ENCODE measurements at regions not wholly inside any gene's neighbourhood (a gene's known extent, or its start where the extent isn't known, plus 50 kb on each side); places are given as distances from the start of the nearest gene placed in this dataset.

DNA sequence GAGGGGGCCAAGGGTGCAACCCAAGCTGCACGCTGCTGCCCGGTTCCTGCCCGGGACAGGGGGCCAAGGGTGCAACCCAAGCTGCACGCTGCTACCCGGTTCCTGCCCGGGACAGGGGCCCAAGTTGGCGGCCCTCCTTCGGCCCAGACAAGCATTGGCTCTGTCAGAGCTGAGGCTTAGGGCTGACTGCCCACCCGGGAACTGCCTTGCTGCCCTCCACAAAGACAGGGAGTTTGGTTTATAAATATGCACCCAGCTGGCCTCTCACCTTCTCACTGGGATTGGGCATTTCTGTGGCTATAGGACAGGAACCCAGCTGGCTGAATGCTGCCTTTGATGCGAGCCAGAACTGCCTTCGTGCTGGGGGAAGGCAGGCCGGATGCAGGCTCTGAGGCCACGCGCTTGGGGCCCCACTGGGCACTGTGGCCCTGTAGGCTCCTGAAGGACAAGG lies 105.7 kb downstream of the IRX5 start:
- Histone ChIP-seq H3K27ac (ENCODE audit: control insufficient read depth, insufficient read depth, low read length) (no peak overlapping the region), H3K36me3 (ENCODE audit: control insufficient read depth in 2 of 2, extremely low read depth in 1 of 2, insufficient read depth in 2 of 2, low read length in 2 of 2) (no peaks in the 10 kb centered on the region), H3K27me3 (ENCODE audit: control insufficient read depth, extremely low read depth, insufficient read depth, low read length) (no peaks in the 10 kb centered on the region), H2AFZ (ENCODE audit: control insufficient read depth, low read length) (no peak overlapping the region), H3K9ac (ENCODE audit: control insufficient read depth, extremely low read depth, insufficient read depth, low read length) (no peak overlapping the region), H3K4me1 (ENCODE audit: control insufficient read depth, extremely low read depth, insufficient read depth, low read length) (peaks cover 16% of the 10 kb centered on the region), H4K20me1 (ENCODE audit: control insufficient read depth, extremely low read depth, insufficient read depth, low read length) (no peaks in the 10 kb centered on the region), H3K9me1 (ENCODE audit: control insufficient read depth, extremely low read depth, insufficient read depth, low read length) (no peaks in the 10 kb centered on the region), H3K4me3 (ENCODE audit: control insufficient read depth in 2 of 3, extremely low read depth in 1 of 3, insufficient read depth in 2 of 3, low read depth in 1 of 3, low read length in 3 of 3) (no peak overlapping the region), H3K9me3 (ENCODE audit: control insufficient read depth, low read depth, low read length) (no peaks in the 10 kb centered on the region), H3K79me2 (ENCODE audit: control insufficient read depth, insufficient read depth, low read length) (no peaks in the 10 kb centered on the region), H3K4me2 (ENCODE audit: control insufficient read depth, extremely low read depth, insufficient read depth, low read depth, low read length) (no peak overlapping the region)
- no peak for TF ChIP-seq EZH2 (IDR thresholded peaks at IDR 0.05; ENCODE audit: low read length)
- TF ChIP-seq, protein P1, sequence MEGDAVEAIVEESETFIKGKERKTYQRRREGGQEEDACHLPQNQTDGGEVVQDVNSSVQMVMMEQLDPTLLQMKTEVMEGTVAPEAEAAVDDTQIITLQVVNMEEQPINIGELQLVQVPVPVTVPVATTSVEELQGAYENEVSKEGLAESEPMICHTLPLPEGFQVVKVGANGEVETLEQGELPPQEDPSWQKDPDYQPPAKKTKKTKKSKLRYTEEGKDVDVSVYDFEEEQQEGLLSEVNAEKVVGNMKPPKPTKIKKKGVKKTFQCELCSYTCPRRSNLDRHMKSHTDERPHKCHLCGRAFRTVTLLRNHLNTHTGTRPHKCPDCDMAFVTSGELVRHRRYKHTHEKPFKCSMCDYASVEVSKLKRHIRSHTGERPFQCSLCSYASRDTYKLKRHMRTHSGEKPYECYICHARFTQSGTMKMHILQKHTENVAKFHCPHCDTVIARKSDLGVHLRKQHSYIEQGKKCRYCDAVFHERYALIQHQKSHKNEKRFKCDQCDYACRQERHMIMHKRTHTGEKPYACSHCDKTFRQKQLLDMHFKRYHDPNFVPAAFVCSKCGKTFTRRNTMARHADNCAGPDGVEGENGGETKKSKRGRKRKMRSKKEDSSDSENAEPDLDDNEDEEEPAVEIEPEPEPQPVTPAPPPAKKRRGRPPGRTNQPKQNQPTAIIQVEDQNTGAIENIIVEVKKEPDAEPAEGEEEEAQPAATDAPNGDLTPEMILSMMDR (optimal IDR thresholded peaks at IDR 0.05 in 1 of 3, IDR thresholded peaks at IDR 0.05 in 1 of 3, conservative IDR thresholded peaks at IDR 0.05 in 1 of 3; ENCODE audit: extremely low read depth in 1 of 3, insufficient read depth in 2 of 3, low read length in 3 of 3), result no peak
- dilution Hi-C loops (cut with MboI; ENCODE audit: extremely low pct_ligation_motif_present, low sequenced_read_pairs), result loop anchor here (25.0 kb wide), 1 partner anchor 226 kb away; no protein-coding TSS in a partner anchor
- DNase-seq (ENCODE audit: low read depth, low spot score) (no peak), FAIRE-seq (no peak)

DNA sequence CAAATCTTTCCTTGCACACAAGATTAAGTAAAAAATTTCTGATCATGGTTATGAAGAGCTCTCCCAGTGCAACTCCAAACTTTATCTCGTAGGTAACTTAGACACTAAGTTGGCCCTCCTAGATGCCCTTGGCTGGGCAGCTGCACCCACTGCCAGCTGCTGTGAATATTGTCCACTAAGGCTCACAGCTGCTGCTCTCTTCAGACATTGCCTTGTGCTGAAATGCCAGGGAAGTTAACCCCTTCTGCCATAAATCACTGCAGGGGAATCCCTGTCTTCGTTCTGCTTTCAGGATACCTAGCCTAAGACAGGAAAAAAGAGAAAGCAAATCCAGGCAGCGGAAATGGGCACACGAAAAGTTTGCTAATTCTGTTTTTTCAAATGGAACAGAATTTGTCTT lies 106.4 kb downstream of the IRX5 start:
- H2AFZ ChIP-seq (ENCODE audit: control insufficient read depth, low read length), result no peak overlapping the region
- no peak overlapping the region for H3K9ac ChIP-seq (ENCODE audit: control insufficient read depth, extremely low read depth, insufficient read depth, low read length)
- H3K9me3 ChIP-seq (ENCODE audit: control insufficient read depth, low read depth, low read length), result no peaks in the 10 kb centered on the region
- H3K27me3 ChIP-seq (ENCODE audit: control insufficient read depth, extremely low read depth, insufficient read depth, low read length), result no peaks in the 10 kb centered on the region
- dilution Hi-C loops (cut with MboI; ENCODE audit: extremely low pct_ligation_motif_present, low sequenced_read_pairs), result loop anchor here (25.0 kb wide), 1 partner anchor 225 kb away; no protein-coding TSS in a partner anchor
- TF ChIP-seq, protein P1 (optimal IDR thresholded peaks at IDR 0.05 in 1 of 3, IDR thresholded peaks at IDR 0.05 in 1 of 3, conservative IDR thresholded peaks at IDR 0.05 in 1 of 3; ENCODE audit: extremely low read depth in 1 of 3, insufficient read depth in 2 of 3, low read length in 3 of 3), result no peak
- no peak for TF ChIP-seq EZH2 (IDR thresholded peaks at IDR 0.05; ENCODE audit: low read length)
- H3K4me2 ChIP-seq (ENCODE audit: control insufficient read depth, extremely low read depth, insufficient read depth, low read depth, low read length), result no peak overlapping the region
- peaks cover 16% of the 10 kb centered on the region for H3K4me1 ChIP-seq (ENCODE audit: control insufficient read depth, extremely low read depth, insufficient read depth, low read length)
- H3K79me2 ChIP-seq (ENCODE audit: control insufficient read depth, insufficient read depth, low read length), result no peaks in the 10 kb centered on the region
- no peaks in the 10 kb centered on the region for H4K20me1 ChIP-seq (ENCODE audit: control insufficient read depth, extremely low read depth, insufficient read depth, low read length)
- no peak for DNase-seq (ENCODE audit: low read depth, low spot score)
- H3K9me1 ChIP-seq (ENCODE audit: control insufficient read depth, extremely low read depth, insufficient read depth, low read length), result no peaks in the 10 kb centered on the region
- H3K27ac ChIP-seq (ENCODE audit: control insufficient read depth, insufficient read depth, low read length), result no peak overlapping the region
- H3K4me3 ChIP-seq (ENCODE audit: control insufficient read depth in 2 of 3, extremely low read depth in 1 of 3, insufficient read depth in 2 of 3, low read depth in 1 of 3, low read length in 3 of 3), result no peak overlapping the region
- FAIRE-seq, result no peak
- no peaks in the 10 kb centered on the region for H3K36me3 ChIP-seq (ENCODE audit: control insufficient read depth in 2 of 2, extremely low read depth in 1 of 2, insufficient read depth in 2 of 2, low read length in 2 of 2)
